Prostate gland (tissue), 2 donors: ENCODE measurements at regions not wholly inside any gene's neighbourhood (a gene's known extent, or its start where the extent isn't known, plus 50 kb on each side); places are given as distances from the start of the nearest gene placed in this dataset.

Source experiments
- DNase-seq: peaks from one replicate; pipeline ENCODE4 v3.0.0-alpha.2; 2019; ENCODE audit warnings: low spot score
- H3K27ac ChIP-seq, 2 donors: fragments of 200-600 bp; sonication (generic); 2 replicates each; pipeline ENCODE4 v1.5.1; 2017 to 2019
- H3K27me3 ChIP-seq: fragments of 200-600 bp; sonication (generic); replicated peaks from 2 replicates; pipeline ENCODE4 v1.5.1; 2019; ENCODE audit not compliant: insufficient read depth
- H3K36me3 ChIP-seq, 2 donors: fragments of 200-600 bp; sonication (generic); 1 replicate in 1 of 2; 2 replicates in 1 of 2; pipeline versions ENCODE4 v1.5.1 to v1.8.1; 2017 to 2019
- H3K4me1 ChIP-seq: fragments of 200-600 bp; sonication (generic); replicated peaks from 2 replicates; pipeline ENCODE4 v1.5.1; 2019
- H3K4me3 ChIP-seq, 2 donors: fragments of 200-600 bp; sonication (generic); 2 replicates each; pipeline ENCODE4 v1.5.1; 2017 to 2019
- H3K9me3 ChIP-seq: fragments of 200-600 bp; sonication (generic); 2 replicates; pipeline ENCODE4 v1.5.1; 2017
- POLR2A ChIP-seq: fragments of 450-650 bp; IDR thresholded peaks from one replicate; pipeline ENCODE4 v1.6.1; 2016; ENCODE audit warnings: antibody characterized with exemption, mild to moderate bottlenecking
- POLR2AphosphoS5 ChIP-seq: sonication (generic); formaldehyde crosslinking; IDR thresholded peaks from one replicate; pipeline ENCODE4 v1.6.1; 2017; ENCODE audit warnings: antibody characterized with exemption
- WGBS: methylation state at CpG from one replicate; pipeline ENCODE4 v1.1.5; 2018; 5-methylcytosine and 5-hydroxymethylcytosine counted together
- intact Hi-C: fragments of 100-400 bp; cut with DNase I; formaldehyde crosslinking; loops from one replicate; pipeline ENCODE4 v1.14.2; 2022
- TF ChIP-seq, protein P1 (sequence below), 4 experiments: fragments of 200-600 bp in 2 of 4; fragments of 450-650 bp in 2 of 4; sonication (generic) in 2 of 4; IDR thresholded peaks; 1 replicate in 3 of 4; 2 replicates in 1 of 4; pipeline ENCODE4 v1.5.1; 2016 to 2019; ENCODE audit warnings: antibody characterized with exemption in 4 of 4, mild to moderate bottlenecking in 2 of 4, moderate library complexity in 2 of 4

DNA sequence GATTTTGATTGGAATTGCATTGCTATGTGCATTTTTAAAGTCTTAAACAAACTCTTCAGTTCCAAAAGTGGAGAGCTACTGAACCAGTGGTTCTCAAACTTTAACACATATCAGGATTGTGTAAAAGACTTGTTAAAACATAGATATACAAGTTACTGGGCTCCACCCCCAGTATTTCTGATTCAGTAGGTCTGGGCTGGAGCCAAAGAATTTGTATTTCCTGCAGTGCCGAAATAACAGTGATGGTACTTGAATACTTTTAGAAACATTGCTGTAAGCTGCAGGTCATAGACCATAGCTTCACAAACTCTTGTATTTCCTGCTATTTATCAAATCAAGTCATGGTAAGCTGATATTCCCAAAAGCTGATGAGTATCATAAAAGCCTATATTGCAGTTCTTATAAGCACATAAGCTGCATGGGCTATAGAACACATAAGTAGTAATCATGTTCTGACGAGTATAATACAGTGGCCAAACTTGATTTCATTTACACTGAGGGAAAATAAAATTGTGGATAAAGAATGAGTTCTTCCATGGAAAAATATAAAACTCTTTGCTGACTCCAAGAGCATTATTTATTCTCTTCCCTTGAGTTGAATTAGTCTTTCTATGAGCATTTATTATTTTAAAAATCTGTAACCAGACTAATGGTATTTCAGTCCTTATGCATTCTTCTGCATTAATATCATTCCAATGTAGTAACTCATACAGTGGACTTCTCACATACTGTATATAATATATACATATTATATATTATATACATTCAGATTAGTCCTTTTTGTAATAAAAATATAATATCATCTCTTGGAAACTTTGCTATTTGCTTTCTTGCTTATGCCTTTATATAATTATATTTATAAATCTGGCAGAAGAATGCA lies 550.5 kb upstream of the AGTR1 start:
- Histone ChIP-seq H3K9me3 (no peaks in the 10 kb centered on the region), H3K4me1 (no peaks in the 10 kb centered on the region), H3K4me3 (no peak overlapping the region), H3K27ac (no peak overlapping the region), H3K27me3 (no peaks in the 10 kb centered on the region), H3K36me3 (no peaks in the 10 kb centered on the region)
- WGBS = 42% methylated on average over 2 of the region's 2 CpGs
- intact Hi-C loops = no loop called here
- no peak for TF ChIP-seq POLR2A
- no peak for DNase-seq

- intact Hi-C loops = no loop called here
- WGBS = 83% methylated on average over 2 of the region's 2 CpGs
- Histone ChIP-seq H3K4me1 (no peaks in the 10 kb centered on the region), H3K36me3 (no peaks in the 10 kb centered on the region), H3K27me3 (no peaks in the 10 kb centered on the region), H3K27ac (no peak overlapping the region), H3K4me3 (no peak overlapping the region), H3K9me3 (no peaks in the 10 kb centered on the region)
- no peak for DNase-seq
- TF ChIP-seq, protein P1, sequence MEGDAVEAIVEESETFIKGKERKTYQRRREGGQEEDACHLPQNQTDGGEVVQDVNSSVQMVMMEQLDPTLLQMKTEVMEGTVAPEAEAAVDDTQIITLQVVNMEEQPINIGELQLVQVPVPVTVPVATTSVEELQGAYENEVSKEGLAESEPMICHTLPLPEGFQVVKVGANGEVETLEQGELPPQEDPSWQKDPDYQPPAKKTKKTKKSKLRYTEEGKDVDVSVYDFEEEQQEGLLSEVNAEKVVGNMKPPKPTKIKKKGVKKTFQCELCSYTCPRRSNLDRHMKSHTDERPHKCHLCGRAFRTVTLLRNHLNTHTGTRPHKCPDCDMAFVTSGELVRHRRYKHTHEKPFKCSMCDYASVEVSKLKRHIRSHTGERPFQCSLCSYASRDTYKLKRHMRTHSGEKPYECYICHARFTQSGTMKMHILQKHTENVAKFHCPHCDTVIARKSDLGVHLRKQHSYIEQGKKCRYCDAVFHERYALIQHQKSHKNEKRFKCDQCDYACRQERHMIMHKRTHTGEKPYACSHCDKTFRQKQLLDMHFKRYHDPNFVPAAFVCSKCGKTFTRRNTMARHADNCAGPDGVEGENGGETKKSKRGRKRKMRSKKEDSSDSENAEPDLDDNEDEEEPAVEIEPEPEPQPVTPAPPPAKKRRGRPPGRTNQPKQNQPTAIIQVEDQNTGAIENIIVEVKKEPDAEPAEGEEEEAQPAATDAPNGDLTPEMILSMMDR (IDR thresholded peaks at IDR 0.05) = no peak
- TF ChIP-seq POLR2AphosphoS5 (no peak), POLR2A (no peak)
Measured at GRCh38 chr3:148147903-148148302, 549.8 kb upstream of the AGTR1 start.

DNA sequence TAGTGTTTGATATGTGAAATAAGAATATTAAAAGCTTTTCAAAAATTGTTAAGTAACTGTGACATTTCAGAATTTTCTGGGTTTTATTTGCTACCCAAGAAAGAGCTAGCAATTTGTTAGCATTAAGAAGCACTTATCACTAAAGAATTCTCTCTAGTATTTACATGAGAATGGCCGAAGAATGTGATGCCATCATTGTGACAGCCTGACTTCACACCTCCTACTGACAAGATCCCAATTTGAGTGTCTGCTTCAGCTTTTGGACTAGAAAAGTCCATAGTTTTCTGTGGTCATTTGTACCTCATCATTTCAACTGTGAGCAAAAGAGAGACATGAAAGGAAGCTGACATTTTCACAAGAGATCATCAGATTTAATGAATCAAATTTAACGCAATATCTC lies 548.1 kb upstream of the AGTR1 start:
- Histone ChIP-seq H3K9me3 (no peaks in the 10 kb centered on the region), H3K36me3 (no peaks in the 10 kb centered on the region), H3K4me3 (no peak overlapping the region), H3K27ac (no peak overlapping the region), H3K4me1 (no peaks in the 10 kb centered on the region), H3K27me3 (no peaks in the 10 kb centered on the region)
- intact Hi-C loops = no loop called here
- 65% methylated on average over 2 of the region's 2 CpGs for WGBS
- DNase-seq = no peak
- no peak for TF ChIP-seq POLR2AphosphoS5
- no peak for TF ChIP-seq POLR2A
- TF ChIP-seq, protein P1 (IDR thresholded peaks at IDR 0.05) = no peak

GRCh38 chr3:148150141-148150540 lies 547.6 kb upstream of the AGTR1 start:
- H3K36me3 ChIP-seq = no peaks in the 10 kb centered on the region
- H3K9me3 ChIP-seq = no peaks in the 10 kb centered on the region
- H3K4me3 ChIP-seq = no peak overlapping the region
- H3K27ac ChIP-seq = no peak overlapping the region
- no peak for TF ChIP-seq POLR2AphosphoS5
- no peak for TF ChIP-seq POLR2A
- TF ChIP-seq, protein P1 (IDR thresholded peaks at IDR 0.05) = no peak
- H3K4me1 ChIP-seq = no peaks in the 10 kb centered on the region
- no peaks in the 10 kb centered on the region for H3K27me3 ChIP-seq
- DNase-seq = no peak
- WGBS = 89% methylated on average over 2 of the region's 2 CpGs
- intact Hi-C loops = no loop called here

DNA sequence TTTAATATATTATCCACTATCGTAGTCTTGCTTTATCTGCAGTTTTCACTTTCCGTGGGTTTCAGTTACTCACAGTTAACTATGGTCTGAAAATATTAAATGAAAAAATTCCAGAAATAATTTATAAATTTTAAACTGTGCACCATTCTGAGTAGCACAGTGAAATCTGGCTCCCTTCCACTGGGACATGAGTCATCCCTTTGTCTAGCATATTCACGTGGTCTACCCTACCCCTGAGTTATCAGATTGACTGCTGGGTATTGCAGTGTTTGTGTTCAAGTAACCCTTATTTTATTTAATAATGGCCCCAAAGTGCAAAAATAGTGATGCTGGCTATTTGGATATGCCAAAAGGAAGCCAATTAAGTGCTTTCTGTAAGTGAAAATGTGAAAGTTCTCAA lies 539.5 kb upstream of the AGTR1 start:
- Histone ChIP-seq H3K9me3 (no peaks in the 10 kb centered on the region), H3K36me3 (no peaks in the 10 kb centered on the region), H3K4me3 (no peak overlapping the region), H3K27ac (no peak overlapping the region), H3K27me3 (no peaks in the 10 kb centered on the region), H3K4me1 (no peaks in the 10 kb centered on the region)
- DNase-seq = no peak
- intact Hi-C loops = no loop called here
- TF ChIP-seq POLR2A (no peak), POLR2AphosphoS5 (no peak)
- TF ChIP-seq, protein P1 (IDR thresholded peaks at IDR 0.05) = no peak
- WGBS = 60% methylated on average over 3 of the region's 3 CpGs
